Right lobe of liver (tissue), 4 donors: ENCODE measurements at regions not wholly inside any gene's neighbourhood (a gene's known extent, or its start where the extent isn't known, plus 50 kb on each side); places are given as distances from the start of the nearest gene placed in this dataset.

ENCODE experiments used
- POLR2A ChIP-seq: fragments of 450-650 bp; IDR thresholded peaks from one replicate; pipeline ENCODE4 v1.6.1; 2017; ENCODE audit warnings: antibody characterized with exemption, mild to moderate bottlenecking
- TF ChIP-seq, protein P1 (sequence below), 4 donors: fragments of 200-600 bp in 3 of 4; fragments of 450-650 bp in 1 of 4; IDR thresholded peaks; one replicate each; pipeline versions ENCODE4 v1.5.1 to v1.8.0; 2016 to 2022; ENCODE audit warnings: antibody characterized with exemption in 4 of 4, mild to moderate bottlenecking in 2 of 4
- donor health status: DM: no; HTN: no; CAD: no.
- donor health status: DM: no; HTN: no; CAD: no.
- donor health status: DM: no; HTN: yes; CAD: no.

DNA sequence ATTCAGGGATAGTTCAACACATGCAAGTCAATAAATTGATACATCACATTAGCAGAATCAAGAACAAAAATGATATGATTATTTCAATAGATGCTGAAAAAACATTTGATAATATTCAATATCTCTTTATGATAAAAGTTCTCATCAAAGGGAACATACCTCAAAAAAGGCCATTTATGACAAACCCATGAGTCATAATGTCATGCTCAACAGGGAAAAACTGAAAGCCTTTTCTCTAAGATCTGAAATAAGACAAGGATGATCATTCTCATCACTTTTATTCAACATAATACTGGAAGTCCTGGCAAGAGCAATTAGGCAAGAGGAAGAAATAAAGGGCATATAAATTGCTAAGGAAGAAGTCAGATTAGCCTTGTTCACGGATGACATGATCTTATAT lies 54.1 kb upstream of the TMEM158 start:
- TF ChIP-seq, protein P1, sequence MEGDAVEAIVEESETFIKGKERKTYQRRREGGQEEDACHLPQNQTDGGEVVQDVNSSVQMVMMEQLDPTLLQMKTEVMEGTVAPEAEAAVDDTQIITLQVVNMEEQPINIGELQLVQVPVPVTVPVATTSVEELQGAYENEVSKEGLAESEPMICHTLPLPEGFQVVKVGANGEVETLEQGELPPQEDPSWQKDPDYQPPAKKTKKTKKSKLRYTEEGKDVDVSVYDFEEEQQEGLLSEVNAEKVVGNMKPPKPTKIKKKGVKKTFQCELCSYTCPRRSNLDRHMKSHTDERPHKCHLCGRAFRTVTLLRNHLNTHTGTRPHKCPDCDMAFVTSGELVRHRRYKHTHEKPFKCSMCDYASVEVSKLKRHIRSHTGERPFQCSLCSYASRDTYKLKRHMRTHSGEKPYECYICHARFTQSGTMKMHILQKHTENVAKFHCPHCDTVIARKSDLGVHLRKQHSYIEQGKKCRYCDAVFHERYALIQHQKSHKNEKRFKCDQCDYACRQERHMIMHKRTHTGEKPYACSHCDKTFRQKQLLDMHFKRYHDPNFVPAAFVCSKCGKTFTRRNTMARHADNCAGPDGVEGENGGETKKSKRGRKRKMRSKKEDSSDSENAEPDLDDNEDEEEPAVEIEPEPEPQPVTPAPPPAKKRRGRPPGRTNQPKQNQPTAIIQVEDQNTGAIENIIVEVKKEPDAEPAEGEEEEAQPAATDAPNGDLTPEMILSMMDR (IDR thresholded peaks at IDR 0.05) = no peak
- no peak for TF ChIP-seq POLR2A
